Central memory CD8-positive, alpha-beta T cell (primary cell): ENCODE measurements at regions not wholly inside any gene's neighbourhood (a gene's known extent, or its start where the extent isn't known, plus 50 kb on each side); places are given as distances from the start of the nearest gene placed in this dataset.
"Not testable (repeated sequence)": the region's sequence is repeated elsewhere in the genome, so short reads cannot be mapped to it uniquely, and the experiment has no call there.

ENCODE experiments used
- ATAC-seq: fragments of 150-1000 bp; cut with Tn5 transposase; replicated peaks from 2 replicates; pipeline ENCODE4 v1.10.0; 2022; ENCODE audit warnings: mild to moderate bottlenecking, moderate FRiP score, moderate number of reproducible peaks; ENCODE audit not compliant: poor library complexity, severe bottlenecking; ENCODE audit errors: extremely low read depth
- DNase-seq, 2 donors: peaks; one replicate each; pipeline ENCODE4 v3.0.0; 2021; ENCODE audit warnings: low spot score in 2 of 2
- H3K27ac Mint-ChIP-seq: one replicate; pipeline ENCODE4 v1.8.0; 2022; ENCODE audit warnings: low read depth, mild to moderate bottlenecking, moderate library complexity, mixed read lengths
- H3K27me3 Mint-ChIP-seq: one replicate; pipeline ENCODE4 v1.8.0; 2022; ENCODE audit warnings: mixed read lengths
- H3K36me3 Mint-ChIP-seq: one replicate; pipeline ENCODE4 v1.8.0; 2022; ENCODE audit warnings: mild to moderate bottlenecking, moderate library complexity, mixed read lengths; ENCODE audit not compliant: insufficient read depth
- H3K4me1 Mint-ChIP-seq: one replicate; pipeline ENCODE4 v1.8.0; 2022; ENCODE audit warnings: mixed read lengths
- H3K4me3 Mint-ChIP-seq: one replicate; pipeline ENCODE4 v1.8.0; 2022; ENCODE audit warnings: mild to moderate bottlenecking, moderate library complexity, mixed read lengths
- H3K9me3 Mint-ChIP-seq: one replicate; pipeline ENCODE4 v1.8.0; 2022; ENCODE audit warnings: mixed read lengths

GRCh38 chr10:120187168-120187567, 269.9 kb upstream of the PLPP4 start:
- not testable (repeated sequence) for ATAC-seq, DNase-seq, H3K4me3 Mint-ChIP-seq, H3K27ac Mint-ChIP-seq, H3K36me3 Mint-ChIP-seq, H3K9me3 Mint-ChIP-seq, H3K4me1 Mint-ChIP-seq
- peaks cover 29% of the 10 kb centered on the region for H3K27me3 Mint-ChIP-seq

GRCh38 chr10:120188950-120189349, 268.1 kb upstream of the PLPP4 start:
- Mint-ChIP-seq H3K27me3 (peaks cover 16% of the 10 kb centered on the region), H3K36me3 (no peaks in the 10 kb centered on the region), H3K4me1 (no peaks in the 10 kb centered on the region), H3K27ac (no peak overlapping the region), H3K9me3 (no peaks in the 10 kb centered on the region), H3K4me3 (no peak overlapping the region)
- no peak for ATAC-seq
- DNase-seq, result no peak

GRCh38 chr10:120195984-120196712, 260.9 kb upstream of the PLPP4 start:
- Mint-ChIP-seq H3K9me3 (no peaks in the 10 kb centered on the region), H3K27me3 (no peaks in the 10 kb centered on the region), H3K4me3 (no peak overlapping the region), H3K36me3 (no peaks in the 10 kb centered on the region), H3K27ac (no peak overlapping the region), H3K4me1 (no peaks in the 10 kb centered on the region)
- ATAC-seq (no peak), DNase-seq (no peak)

GRCh38 chr10:120204877-120205276, 252.2 kb upstream of the PLPP4 start:
- ATAC-seq (no peak), DNase-seq (no peak)
- Mint-ChIP-seq H3K9me3 (no peaks in the 10 kb centered on the region), H3K4me1 (no peaks in the 10 kb centered on the region), H3K27ac (no peak overlapping the region), H3K4me3 (no peak overlapping the region), H3K36me3 (no peaks in the 10 kb centered on the region), H3K27me3 (peaks cover 25% of the 10 kb centered on the region)

- Mint-ChIP-seq H3K9me3 (no peaks in the 10 kb centered on the region), H3K27ac (no peak overlapping the region), H3K4me3 (no peak overlapping the region), H3K36me3 (no peaks in the 10 kb centered on the region), H3K27me3 (peaks cover 25% of the 10 kb centered on the region), H3K4me1 (no peaks in the 10 kb centered on the region)
- no peak for ATAC-seq
- DNase-seq, result no peak
Observed at GRCh38 chr10:120205368-120206018, 251.5 kb upstream of the PLPP4 start.

GRCh38 chr10:120208488-120208887, 248.5 kb upstream of the PLPP4 start:
- H3K27ac Mint-ChIP-seq, result no peak overlapping the region
- peaks cover 7% of the 10 kb centered on the region for H3K27me3 Mint-ChIP-seq
- ATAC-seq, result no peak
- H3K9me3 Mint-ChIP-seq, result no peaks in the 10 kb centered on the region
- no peak overlapping the region for H3K4me3 Mint-ChIP-seq
- no peaks in the 10 kb centered on the region for H3K4me1 Mint-ChIP-seq
- H3K36me3 Mint-ChIP-seq, result no peaks in the 10 kb centered on the region
- no peak for DNase-seq

- H3K27ac Mint-ChIP-seq, result no peak overlapping the region
- no peaks in the 10 kb centered on the region for H3K36me3 Mint-ChIP-seq
- H3K4me3 Mint-ChIP-seq, result no peak overlapping the region
- ATAC-seq (no peak), DNase-seq (no peak)
- H3K27me3 Mint-ChIP-seq, result no peaks in the 10 kb centered on the region
- H3K4me1 Mint-ChIP-seq, result no peaks in the 10 kb centered on the region
- no peaks in the 10 kb centered on the region for H3K9me3 Mint-ChIP-seq
Observed at GRCh38 chr10:120209124-120209762, 247.8 kb upstream of the PLPP4 start.

- Mint-ChIP-seq H3K27me3 (no peaks in the 10 kb centered on the region), H3K36me3 (no peaks in the 10 kb centered on the region), H3K4me1 (no peaks in the 10 kb centered on the region)
Observed at GRCh38 chr10:120212275-120212674, 244.8 kb upstream of the PLPP4 start.

GRCh38 chr10:120213283-120213682, 243.7 kb upstream of the PLPP4 start:
- not testable (repeated sequence) for H3K36me3 Mint-ChIP-seq, H3K27ac Mint-ChIP-seq, H3K9me3 Mint-ChIP-seq, H3K4me1 Mint-ChIP-seq, DNase-seq, ATAC-seq, H3K4me3 Mint-ChIP-seq, H3K27me3 Mint-ChIP-seq

More at GRCh38 chr10:120212275-120212674, 244.8 kb upstream of the PLPP4 start:
- Mint-ChIP-seq H3K4me3 (no peak overlapping the region), H3K27ac (no peak overlapping the region), H3K9me3 (no peaks in the 10 kb centered on the region)
- DNase-seq (no peak), ATAC-seq (no peak)

- Mint-ChIP-seq H3K36me3 (no peaks in the 10 kb centered on the region), H3K9me3 (no peaks in the 10 kb centered on the region), H3K27ac (no peak overlapping the region), H3K4me1 (no peaks in the 10 kb centered on the region), H3K27me3 (peaks cover 13% of the 10 kb centered on the region), H3K4me3 (no peak overlapping the region)
- DNase-seq (no peak), ATAC-seq (no peak)
Observed at GRCh38 chr10:120217736-120218135, 239.3 kb upstream of the PLPP4 start.

- no peaks in the 10 kb centered on the region for H3K4me1 Mint-ChIP-seq
- H3K4me3 Mint-ChIP-seq, result no peak overlapping the region
- H3K27me3 Mint-ChIP-seq, result peaks cover 22% of the 10 kb centered on the region
- no peak overlapping the region for H3K27ac Mint-ChIP-seq
- no peaks in the 10 kb centered on the region for H3K9me3 Mint-ChIP-seq
- DNase-seq (no peak), ATAC-seq (no peak)
- no peaks in the 10 kb centered on the region for H3K36me3 Mint-ChIP-seq
Observed at GRCh38 chr10:120221873-120222485, 235.0 kb upstream of the PLPP4 start.

GRCh38 chr10:120229641-120230040, 227.4 kb upstream of the PLPP4 start:
- no peak for DNase-seq
- Mint-ChIP-seq H3K27me3 (no peaks in the 10 kb centered on the region), H3K27ac (no peak overlapping the region), H3K36me3 (no peaks in the 10 kb centered on the region), H3K9me3 (no peaks in the 10 kb centered on the region), H3K4me1 (no peaks in the 10 kb centered on the region), H3K4me3 (no peak overlapping the region)
- ATAC-seq, result no peak
